ENCODE measurements at regions not wholly inside any gene's neighbourhood (a gene's known extent, or its start where the extent isn't known, plus 50 kb on each side); places are given as distances from the start of the nearest gene placed in this dataset.

GRCh38 chr13:85013006-85013405 is 786.2 kb downstream of the SLITRK6 start:
- TF ChIP-seq, protein P1, sequence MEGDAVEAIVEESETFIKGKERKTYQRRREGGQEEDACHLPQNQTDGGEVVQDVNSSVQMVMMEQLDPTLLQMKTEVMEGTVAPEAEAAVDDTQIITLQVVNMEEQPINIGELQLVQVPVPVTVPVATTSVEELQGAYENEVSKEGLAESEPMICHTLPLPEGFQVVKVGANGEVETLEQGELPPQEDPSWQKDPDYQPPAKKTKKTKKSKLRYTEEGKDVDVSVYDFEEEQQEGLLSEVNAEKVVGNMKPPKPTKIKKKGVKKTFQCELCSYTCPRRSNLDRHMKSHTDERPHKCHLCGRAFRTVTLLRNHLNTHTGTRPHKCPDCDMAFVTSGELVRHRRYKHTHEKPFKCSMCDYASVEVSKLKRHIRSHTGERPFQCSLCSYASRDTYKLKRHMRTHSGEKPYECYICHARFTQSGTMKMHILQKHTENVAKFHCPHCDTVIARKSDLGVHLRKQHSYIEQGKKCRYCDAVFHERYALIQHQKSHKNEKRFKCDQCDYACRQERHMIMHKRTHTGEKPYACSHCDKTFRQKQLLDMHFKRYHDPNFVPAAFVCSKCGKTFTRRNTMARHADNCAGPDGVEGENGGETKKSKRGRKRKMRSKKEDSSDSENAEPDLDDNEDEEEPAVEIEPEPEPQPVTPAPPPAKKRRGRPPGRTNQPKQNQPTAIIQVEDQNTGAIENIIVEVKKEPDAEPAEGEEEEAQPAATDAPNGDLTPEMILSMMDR (conservative IDR thresholded peaks at IDR 0.05) = no peak
- no peak for TF ChIP-seq ZFX (IDR thresholded peaks at IDR 0.05)
